A673 (cell line): ENCODE measurements at regions not wholly inside any gene's neighbourhood (a gene's known extent, or its start where the extent isn't known, plus 50 kb on each side); places are given as distances from the start of the nearest gene placed in this dataset.

Experiments
- BruUV-seq: library from RNA; stranded (reverse); fragments of 400-500 nt; replicated peaks from 2 replicates; lab custom pipeline; 2021; lab: Mats Ljungman, UMichigan
- CTCF ChIA-PET: fragments of 300-600 bp; sonication (Branson Sonifier 250); formaldehyde crosslinking; loops from one replicate; lab custom pipeline; 2022; ENCODE audit warnings: antibody characterized with exemption; lab: Charles Lee
- POLR2A ChIA-PET: fragments of 300-600 bp; sonication (Branson Sonifier 250); formaldehyde crosslinking; loops from one replicate; lab custom pipeline; 2022; ENCODE audit warnings: antibody characterized with exemption; ENCODE audit not compliant: low non-redundant PET; lab: Charles Lee
- DNase-seq: peaks from one replicate; pipeline ENCODE4 v3.0.0-alpha.2; 2015; ENCODE audit warnings: low spot score
- H3K27ac ChIP-seq: fragments of 200-600 bp; sonication (generic); 2 replicates; pipeline ENCODE4 v1.5.1; 2016; ENCODE audit warnings: mixed run types, low read depth, mild to moderate bottlenecking, mixed read lengths, antibody characterized with exemption, low read length; ENCODE audit not compliant: poor library complexity, severe bottlenecking
- H3K27me3 ChIP-seq: fragments of 200-600 bp; sonication (generic); replicated peaks from 2 replicates; pipeline ENCODE4 v1.6.1; 2017; ENCODE audit warnings: mixed run types, low read depth, mild to moderate bottlenecking, mixed read lengths, antibody characterized with exemption, low read length; ENCODE audit not compliant: insufficient read depth, poor library complexity
- H3K36me3 ChIP-seq: fragments of 200-600 bp; sonication (generic); 2 replicates; pipeline ENCODE4 v1.6.1; 2016; ENCODE audit warnings: mixed run types, mild to moderate bottlenecking, mixed read lengths, antibody characterized with exemption, low read length; ENCODE audit not compliant: insufficient read depth, poor library complexity, severe bottlenecking
- H3K4me1 ChIP-seq: fragments of 200-600 bp; sonication (generic); 2 replicates; pipeline ENCODE4 v1.6.1; 2017; ENCODE audit warnings: mixed run types, mild to moderate bottlenecking, mixed read lengths, antibody characterized with exemption, low read length; ENCODE audit not compliant: insufficient read depth, poor library complexity, severe bottlenecking
- H3K4me3 ChIP-seq: fragments of 200-600 bp; sonication (generic); 2 replicates; pipeline ENCODE4 v1.5.1; 2016; ENCODE audit warnings: low read depth, mixed run types, mild to moderate bottlenecking, mixed read lengths, low read length; ENCODE audit not compliant: poor library complexity, severe bottlenecking
- H3K9me3 ChIP-seq: fragments of 200-600 bp; sonication (generic); 2 replicates; pipeline ENCODE4 v1.6.1; 2016; ENCODE audit warnings: mixed run types, low read depth, mild to moderate bottlenecking, mixed read lengths, antibody characterized with exemption, low read length; ENCODE audit not compliant: poor library complexity, severe bottlenecking
- CTCF ChIP-seq: fragments of 300-800, 200-600 bp; sonication (generic); conservative IDR thresholded peaks from 2 replicates; pipeline ENCODE4 v1.5.1; 2017; ENCODE audit warnings: low read depth, mild to moderate bottlenecking, antibody characterized with exemption, low read length, moderate library complexity, mixed read lengths
- EZH2 ChIP-seq: fragments of 200-600 bp; sonication (generic); IDR thresholded peaks from 2 replicates; pipeline ENCODE4 v1.6.1; 2017; ENCODE audit warnings: borderline replicate concordance, low read depth, mild to moderate bottlenecking, mixed read lengths, antibody characterized with exemption, low read length; ENCODE audit not compliant: poor library complexity, severe bottlenecking
- intact Hi-C: fragments of 100-400 bp; cut with micrococcal nuclease; formaldehyde crosslinking; loops from one replicate; pipeline ENCODE4 v1.10.0; 2022; ENCODE audit not compliant: unreplicated experiment

DNA sequence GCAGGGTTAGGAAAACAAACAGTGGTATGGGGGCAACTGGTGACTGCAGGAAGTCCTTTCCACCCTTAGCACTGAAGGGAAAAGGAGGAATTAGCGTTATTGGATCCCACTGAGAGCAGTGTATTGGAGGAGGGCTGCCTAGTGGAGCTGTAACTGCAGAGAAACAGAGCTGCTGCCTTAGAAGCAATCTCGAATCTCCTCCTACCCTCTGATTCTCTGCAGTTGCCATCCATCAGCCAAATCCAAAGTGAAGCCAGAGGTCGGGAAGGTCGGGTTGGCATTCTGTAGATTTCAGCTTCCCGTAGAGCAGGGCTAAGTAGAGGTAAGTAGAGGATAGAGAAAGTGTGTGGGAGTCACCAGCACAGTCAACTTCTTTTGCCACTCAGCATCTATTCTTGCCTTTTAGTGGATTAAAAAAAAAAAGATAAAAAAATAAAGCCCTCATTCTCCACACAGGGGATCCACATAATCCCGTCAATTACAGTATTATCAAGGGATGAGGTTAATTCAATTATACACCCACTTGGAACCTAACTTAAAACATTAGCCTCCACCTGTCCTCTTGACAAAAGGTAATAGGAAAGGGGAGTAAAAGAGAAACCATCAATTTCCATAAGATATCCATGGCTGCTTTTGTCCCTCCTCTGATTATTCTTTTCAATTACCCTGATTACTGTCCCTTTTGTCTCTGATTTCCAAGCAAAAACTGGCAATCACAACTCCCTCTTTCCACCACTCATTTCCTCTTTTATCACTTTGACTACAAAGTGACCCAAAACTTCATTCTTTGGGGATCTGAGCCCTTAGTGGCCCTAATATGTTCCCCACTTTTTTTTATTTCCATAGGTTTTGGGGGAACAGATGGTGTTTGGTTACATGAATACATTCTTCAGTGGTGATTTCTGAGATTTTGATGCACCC, 234.7 kb downstream of the RBM26 start:
- ChIA-PET CTCF (no interaction called here), POLR2A (no interaction called here)
- TF ChIP-seq CTCF (no peak), EZH2 (no peak)
- no peaks in the 10 kb centered on the region for H3K9me3 ChIP-seq
- BruUV-seq, result no TSS peak
- intact Hi-C loops, result no loop called here
- peaks cover 11% of the 10 kb centered on the region for H3K27me3 ChIP-seq
- no peak overlapping the region for H3K27ac ChIP-seq
- no peaks in the 10 kb centered on the region for H3K4me1 ChIP-seq
- H3K36me3 ChIP-seq, result no peaks in the 10 kb centered on the region
- H3K4me3 ChIP-seq, result no peak overlapping the region
- no peak for DNase-seq

- intact Hi-C loops, result no loop called here
- no TSS peak for BruUV-seq
- DNase-seq, result no peak
- Histone ChIP-seq H3K4me3 (no peak overlapping the region), H3K27ac (no peak overlapping the region), H3K27me3 (no peaks in the 10 kb centered on the region), H3K4me1 (no peaks in the 10 kb centered on the region), H3K36me3 (no peaks in the 10 kb centered on the region), H3K9me3 (no peaks in the 10 kb centered on the region)
- ChIA-PET CTCF (no interaction called here), POLR2A (no interaction called here)
- no peak for TF ChIP-seq EZH2
- TF ChIP-seq CTCF, result no peak
These were observed 245.2 kb downstream of the RBM26 start for GRCh38 chr13:79160818-79161217.

- Histone ChIP-seq H3K27ac (no peak overlapping the region), H3K27me3 (no peaks in the 10 kb centered on the region), H3K4me3 (no peak overlapping the region), H3K36me3 (no peaks in the 10 kb centered on the region), H3K9me3 (no peaks in the 10 kb centered on the region), H3K4me1 (no peaks in the 10 kb centered on the region)
- CTCF ChIA-PET, result no interaction called here
- intact Hi-C loops, result no loop called here
- POLR2A ChIA-PET, result no interaction called here
- no TSS peak for BruUV-seq
- TF ChIP-seq EZH2, result no peak
- no peak for TF ChIP-seq CTCF
- DNase-seq, result no peak
These were observed 250.2 kb downstream of the RBM26 start for GRCh38 chr13:79155883-79156282.
